Kidney tubule cell (primary cell): ENCODE measurements at regions not wholly inside any gene's neighbourhood (a gene's known extent, or its start where the extent isn't known, plus 50 kb on each side); places are given as distances from the start of the nearest gene placed in this dataset.
"Not testable (repeated sequence)": the region's sequence is repeated elsewhere in the genome, so short reads cannot be mapped to it uniquely, and the experiment has no call there.

Source experiments
- DNase-seq: peaks from one replicate; pipeline ENCODE4 v3.0.0-alpha.2; 2018; ENCODE audit warnings: low spot score

GRCh38 chr6:43885399-43886066, 115.5 kb downstream of the VEGFA start:
- DNase-seq: no peak

- no peak for DNase-seq
Measured at GRCh38 chr6:43884652-43885022, 114.6 kb downstream of the VEGFA start.

DNA sequence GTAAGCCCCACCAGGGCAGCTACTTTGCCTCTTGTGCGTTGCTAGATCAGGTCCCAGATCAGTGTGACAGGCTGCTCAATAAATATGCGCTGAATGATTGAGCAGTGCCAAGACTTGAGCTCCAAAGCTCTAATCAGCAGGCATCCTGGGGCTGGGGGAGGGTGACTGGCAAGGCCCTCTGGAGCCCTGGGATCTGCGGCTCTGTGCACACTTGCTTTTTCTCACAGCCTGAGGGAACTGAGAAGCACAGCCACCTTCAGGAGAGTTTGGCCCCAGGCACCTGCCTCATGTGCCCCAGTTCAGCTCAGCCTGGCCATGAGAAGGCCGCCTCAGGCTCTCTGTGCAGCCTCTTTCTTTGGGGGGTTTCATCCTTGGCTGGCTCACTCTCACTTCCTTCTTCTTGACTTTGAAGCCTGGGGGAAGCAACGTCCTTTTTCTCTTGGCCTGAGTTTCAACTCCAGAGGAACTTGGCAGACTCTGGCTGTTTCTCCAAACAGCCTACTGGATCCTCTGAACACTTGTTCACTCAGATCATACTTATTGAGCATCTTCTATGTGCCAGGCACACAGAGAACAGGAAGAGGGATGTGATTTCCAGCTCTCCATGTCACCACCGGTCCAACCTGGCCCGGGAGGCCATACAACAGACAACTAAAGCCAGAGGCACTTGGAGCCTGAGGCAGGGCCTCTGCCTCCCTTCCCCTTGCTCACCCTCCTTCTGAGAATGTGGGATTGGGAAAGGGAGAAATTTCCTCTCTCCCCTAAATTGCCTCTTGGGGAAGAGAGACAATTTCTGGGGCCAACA, 114.0 kb downstream of the VEGFA start:
- DNase-seq: no peak

GRCh38 chr6:43882690-43883448, 112.9 kb downstream of the VEGFA start:
- not testable (repeated sequence) for DNase-seq

DNA sequence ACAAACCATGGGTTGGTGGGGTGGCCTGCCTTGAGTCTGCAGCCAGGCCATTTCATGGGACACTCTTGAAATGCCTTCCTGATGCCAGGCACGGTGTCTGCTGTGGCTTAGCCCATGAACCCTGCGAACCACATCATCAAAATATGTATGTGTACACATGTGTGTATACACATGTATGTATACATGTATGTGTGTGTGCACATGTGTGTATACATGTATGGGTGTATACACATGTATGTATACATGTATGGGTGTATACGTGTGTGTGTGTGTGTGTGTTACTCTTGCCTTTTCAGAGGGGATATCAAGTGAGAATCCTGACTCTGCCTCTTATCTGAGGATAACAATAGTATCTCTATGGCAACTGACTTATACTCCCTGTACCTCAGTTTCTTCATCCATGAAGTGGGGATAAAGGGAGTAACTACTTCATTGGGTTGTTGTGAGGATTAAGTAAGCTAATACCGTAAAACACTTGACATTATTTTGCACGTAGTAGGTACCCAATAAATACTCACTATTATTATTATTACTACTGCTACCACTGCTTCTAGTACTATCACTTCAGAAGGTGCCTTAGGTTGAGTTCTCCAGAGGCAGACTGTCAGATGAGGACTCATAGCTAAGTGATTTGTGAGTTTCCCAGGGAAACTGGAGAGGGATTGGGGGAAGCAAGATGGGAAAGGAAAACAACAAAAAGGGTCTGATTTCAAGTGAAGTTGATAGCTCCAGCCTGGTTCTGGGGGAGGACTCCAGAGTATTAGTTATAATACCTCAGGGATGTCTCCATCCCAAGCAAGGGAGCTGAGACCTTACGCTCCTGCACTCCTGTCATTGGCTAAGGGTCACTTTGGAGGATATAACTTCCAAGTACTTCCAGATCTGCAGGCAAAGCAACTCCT, 110.5 kb downstream of the VEGFA start:
- DNase-seq: no peak

DNA sequence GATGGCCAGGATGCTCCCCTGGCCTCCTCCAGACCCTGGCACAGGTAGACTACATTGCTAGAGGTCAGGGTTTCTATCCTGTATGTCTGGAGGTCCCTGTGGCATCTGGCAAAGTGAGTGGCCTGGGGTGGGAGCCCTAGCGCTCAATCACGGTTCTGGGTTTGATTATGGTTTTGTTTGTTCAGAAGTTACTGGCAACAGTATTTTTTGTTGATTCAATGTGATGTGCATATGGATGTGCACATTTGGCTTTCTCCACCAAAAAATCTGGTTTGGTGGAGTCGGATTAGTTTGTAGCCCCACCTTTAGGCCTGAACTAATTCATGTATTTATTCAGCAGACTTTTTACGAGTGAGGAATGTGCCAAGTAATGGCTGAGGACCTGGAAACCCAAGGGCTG, 109.7 kb downstream of the VEGFA start:
- DNase-seq: no peak

GRCh38 chr6:43878823-43879495, 108.9 kb downstream of the VEGFA start:
- DNase-seq: no peak

- DNase-seq: no peak
Measured at GRCh38 chr6:43878127-43878634, 108.2 kb downstream of the VEGFA start.

GRCh38 chr6:43877463-43878126, 107.6 kb downstream of the VEGFA start:
- no peak for DNase-seq

DNA sequence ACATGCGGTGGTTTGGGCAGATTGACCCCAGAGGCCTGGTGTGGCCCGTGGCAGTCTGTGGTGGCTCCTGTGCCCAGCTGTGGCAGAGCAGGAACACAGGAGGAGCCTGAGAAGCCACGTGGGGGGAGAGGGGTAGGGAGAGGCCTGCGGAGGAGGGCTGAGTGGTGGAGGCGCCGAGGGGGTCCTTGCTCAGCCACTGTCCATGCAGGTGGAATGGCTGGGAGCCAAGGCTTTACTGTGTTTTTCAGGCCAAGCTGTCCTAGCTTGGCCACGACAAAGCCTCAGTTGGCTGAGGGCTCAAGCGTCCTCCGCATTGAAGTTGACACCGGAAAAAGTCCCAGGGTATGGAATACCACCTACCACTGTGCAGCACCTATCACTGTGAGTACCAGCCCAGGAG, 107.0 kb downstream of the VEGFA start:
- DNase-seq: no peak

GRCh38 chr6:43876602-43877001, 106.6 kb downstream of the VEGFA start:
- DNase-seq: no peak

- no peak for DNase-seq
Measured at GRCh38 chr6:43875849-43876572, 106.0 kb downstream of the VEGFA start.

DNA sequence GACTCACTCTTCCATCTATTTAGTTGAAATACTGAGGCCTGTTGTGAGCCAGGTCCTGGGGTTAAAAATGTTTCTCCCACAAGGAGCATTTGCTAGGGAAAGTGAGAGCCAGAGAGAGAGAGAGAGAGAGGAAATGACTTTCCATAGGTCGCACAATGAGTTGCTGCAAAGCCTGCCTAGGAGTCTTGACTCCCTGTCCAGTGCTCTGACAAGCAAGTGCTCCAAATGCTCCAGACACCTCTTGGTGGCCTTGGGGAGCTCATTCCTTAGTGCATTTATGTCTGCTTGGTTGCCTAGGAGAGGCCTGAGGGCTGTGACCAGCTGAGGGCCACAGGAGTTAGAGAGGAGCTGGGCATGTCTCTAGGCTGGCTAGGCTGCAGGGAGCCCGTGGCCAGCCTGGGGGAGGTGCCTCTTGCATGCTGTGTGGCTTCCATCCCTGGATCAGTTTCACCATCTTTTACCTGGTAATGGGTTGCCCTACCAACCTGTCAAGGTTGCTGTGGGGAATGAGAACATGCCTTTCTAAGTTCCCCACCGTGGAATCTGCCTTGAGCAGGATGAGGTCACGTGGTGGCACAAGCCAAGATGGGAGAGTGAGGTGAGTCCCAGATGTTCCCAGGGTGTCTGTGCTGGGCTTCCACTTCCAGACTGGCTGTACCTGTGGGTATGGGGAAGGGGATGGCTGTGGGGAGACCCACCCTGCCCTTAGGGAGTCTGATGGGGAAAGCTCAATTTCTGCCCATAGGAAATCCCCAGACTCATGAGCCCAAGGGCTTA, 105.0 kb downstream of the VEGFA start:
- DNase-seq: no peak

GRCh38 chr6:43873806-43874714, 104.0 kb downstream of the VEGFA start:
- no peak for DNase-seq

DNA sequence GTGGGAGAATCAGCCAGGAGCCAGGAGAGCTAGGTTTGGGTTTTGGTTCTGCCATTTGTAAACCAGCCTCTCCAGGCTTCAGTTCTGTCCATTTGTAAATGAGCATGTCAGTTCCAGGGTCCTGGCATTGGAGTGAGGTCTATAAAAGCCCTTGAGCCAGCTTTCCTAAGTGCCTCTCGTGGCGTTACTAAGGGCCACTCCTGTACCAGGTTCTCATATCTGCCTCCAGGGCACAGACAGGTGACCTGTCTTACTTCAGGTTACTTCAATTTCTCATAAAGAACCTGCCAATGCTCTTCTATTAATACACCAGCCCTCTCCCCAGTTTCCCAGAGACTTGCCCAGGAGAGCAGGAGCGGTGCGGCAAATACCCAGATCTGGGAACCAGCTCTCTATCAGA, 101.9 kb downstream of the VEGFA start:
- DNase-seq: no peak

- no peak for DNase-seq
Measured at GRCh38 chr6:43871284-43871683, 101.3 kb downstream of the VEGFA start.

DNA sequence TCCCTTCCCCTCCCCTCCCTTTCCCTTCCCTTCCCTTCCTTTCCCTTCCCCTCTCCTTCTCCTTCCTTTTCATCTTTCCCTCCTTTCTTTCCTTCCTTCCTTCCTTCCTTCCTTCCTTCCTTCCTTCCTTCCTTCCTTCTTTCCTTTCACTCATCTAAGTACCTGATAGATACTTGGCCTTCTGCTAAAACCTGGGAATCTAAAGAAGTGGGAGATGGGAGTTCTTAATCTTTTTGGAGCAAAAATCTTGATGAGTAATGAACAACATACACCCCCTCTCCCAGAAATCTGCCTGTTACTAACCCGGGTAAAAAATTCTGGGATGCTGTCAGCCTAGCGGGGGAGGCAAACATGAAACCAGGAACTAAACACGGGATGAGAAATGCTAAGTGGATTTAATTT, 100.7 kb downstream of the VEGFA start:
- DNase-seq: no peak
